HG03457 (cell line): ENCODE measurements at regions not wholly inside any gene's neighbourhood (a gene's known extent, or its start where the extent isn't known, plus 50 kb on each side); places are given as distances from the start of the nearest gene placed in this dataset.
"Not testable (repeated sequence)": the region's sequence is repeated elsewhere in the genome, so short reads cannot be mapped to it uniquely, and the experiment has no call there.

ENCODE experiments used
- ATAC-seq: cut with Tn5 transposase; IDR thresholded peaks from one replicate; pipeline ENCODE4 v1.9.1; 2021; ENCODE audit warnings: moderate number of reproducible peaks; ENCODE audit not compliant: unreplicated experiment

DNA sequence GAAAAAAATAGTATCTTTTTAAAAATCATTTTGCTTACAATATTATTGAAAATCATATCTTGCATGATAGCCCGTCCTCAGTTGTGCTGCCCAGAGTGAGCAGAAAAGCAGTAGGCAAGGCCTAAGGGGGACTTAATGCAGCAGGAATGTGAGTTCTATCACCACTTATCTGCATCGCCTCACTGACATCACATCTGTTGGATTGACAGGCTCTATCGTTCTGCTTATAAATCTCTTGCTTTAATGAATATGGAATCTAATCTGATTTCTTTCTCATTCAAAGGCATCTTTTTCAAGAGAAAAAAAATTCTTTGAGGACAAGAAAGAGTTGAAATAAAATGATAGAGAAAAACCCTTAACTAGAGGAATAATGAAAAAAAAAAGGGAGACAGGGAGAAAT lies 249.9 kb downstream of the PAPSS1 start:
- ATAC-seq = no peak

DNA sequence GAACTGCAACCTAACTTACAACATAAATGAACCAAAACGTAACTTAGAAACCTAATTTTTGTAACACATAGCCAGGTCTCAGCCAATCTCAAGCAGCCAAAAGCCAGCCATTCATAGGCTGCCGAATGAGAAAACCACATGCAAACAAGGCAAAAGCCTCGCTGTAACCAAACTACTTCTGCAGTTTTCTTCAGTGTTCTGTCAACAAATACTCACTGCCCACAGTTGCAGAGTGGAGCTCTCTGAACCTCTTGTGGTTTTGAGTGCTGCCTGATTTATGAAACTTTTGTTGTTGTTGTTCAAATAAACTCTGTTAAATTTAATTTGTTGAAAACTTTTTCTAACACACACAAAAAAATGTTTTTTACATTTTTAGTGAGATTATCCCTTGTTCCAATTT lies 251.2 kb downstream of the PAPSS1 start:
- ATAC-seq = no peak

DNA sequence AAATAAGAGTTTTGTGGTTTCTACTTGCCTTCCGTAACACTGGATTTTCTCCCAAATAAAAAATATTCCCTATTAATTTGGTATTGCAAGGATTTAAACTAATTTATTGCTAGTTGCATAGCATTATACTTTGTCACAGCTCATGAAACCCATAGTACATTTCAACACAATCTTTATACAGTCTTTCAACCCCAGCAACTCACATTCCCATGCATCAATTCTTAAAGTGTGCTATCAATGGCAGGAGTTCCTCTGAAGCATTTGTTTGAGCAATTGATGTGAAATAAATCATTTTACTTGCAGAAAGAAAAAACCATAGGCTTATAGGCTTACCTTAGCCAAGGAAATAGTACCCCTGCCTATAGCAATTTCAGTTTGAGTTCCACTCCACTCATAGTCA lies 251.9 kb downstream of the PAPSS1 start:
- no peak for ATAC-seq

DNA sequence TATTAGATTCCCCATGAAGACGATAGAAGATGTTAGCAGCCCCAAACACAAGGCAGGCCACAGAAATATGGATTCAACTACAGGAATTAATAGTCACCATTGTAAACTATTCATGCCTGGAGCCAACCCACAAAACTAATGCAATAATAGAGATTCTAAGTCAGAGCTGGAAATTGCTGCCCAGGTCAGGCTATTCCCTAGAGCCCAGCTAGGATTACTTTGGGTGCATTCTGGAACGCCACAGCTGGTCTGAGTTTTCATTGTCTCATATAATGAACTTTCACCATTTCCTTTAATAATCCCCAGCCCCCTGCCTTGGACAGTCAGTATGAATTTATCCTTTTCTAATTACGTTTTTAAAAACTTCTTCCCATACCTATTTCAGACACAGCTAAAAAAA lies 252.6 kb downstream of the PAPSS1 start:
- ATAC-seq = no peak

DNA sequence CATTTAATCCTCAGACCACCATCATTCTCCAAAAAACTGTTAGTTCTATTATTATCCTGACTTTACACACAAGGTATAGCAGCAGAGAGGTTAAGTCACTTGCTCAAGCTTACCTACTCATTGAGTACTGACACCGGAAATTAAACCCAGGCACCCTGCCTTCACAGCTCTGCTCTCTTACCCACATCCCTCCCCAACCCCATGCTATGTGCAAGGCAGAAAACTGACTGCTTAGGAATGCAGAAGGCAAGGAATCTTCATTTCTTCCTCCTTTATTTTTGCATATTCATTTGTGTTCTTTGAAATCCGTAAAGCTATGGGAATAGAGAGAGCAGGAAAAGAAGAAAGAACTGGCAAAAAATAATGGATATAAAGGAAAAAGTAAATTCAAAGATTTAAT lies 261.8 kb downstream of the PAPSS1 start:
- ATAC-seq = no peak

DNA sequence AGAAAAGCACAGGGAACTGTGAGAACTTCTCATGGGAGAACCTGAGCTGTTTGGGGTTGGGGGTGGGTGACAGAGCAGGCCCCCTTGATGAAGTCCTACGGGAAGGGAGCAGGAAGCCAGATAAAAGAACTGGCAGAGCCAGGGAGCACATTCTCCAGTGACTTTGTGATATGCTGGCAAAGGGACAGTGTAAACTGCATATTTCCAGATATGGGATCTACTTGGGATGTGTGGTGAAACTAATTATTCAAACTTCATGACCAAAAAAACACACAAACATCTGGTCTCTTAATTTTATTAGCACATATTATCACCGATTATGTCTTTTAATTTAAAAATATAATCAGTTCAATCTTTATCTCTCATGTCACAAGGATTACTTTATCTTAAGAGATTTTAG lies 266.0 kb downstream of the PAPSS1 start:
- ATAC-seq = no peak

DNA sequence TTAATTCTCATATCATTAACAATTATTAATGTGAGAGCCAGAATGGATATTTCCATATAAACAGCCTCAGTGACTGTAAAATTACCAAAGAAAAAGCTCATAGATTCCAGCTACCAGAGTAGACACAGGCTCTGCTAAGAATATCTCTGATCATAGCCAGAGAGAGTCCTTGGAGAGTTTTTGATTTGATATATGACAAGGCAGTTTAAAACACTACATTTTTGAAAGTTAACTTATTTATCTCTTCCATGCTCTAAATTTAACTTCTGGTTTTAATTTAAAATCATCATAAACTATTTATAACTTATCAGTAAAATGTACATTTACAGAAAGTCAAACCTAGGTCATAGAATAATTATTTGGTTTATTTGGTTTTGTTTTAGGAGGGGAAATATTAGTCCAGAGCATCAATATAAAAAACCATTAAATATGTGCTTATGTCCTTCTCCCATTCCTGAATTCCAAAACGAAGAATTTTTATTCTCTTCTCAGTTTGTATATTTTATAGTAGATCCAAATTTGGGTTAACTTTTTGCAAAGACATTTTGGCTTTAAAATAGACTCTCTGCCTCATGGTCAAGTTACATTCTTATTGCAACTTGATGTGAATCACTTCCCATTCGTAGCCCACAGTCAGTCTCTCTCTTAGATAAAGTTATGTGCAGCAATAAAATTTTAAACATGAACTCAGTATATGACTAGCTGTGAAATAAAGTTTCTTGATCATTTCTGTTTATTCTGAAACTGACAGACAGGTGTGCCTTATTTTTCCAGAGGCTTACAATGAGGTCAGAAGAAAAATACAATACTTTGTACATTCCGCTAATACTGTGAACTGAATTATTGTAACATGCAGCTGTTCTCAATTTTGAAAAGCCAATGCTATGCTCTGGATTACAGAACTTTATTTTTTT lies 267.1 kb downstream of the PAPSS1 start:
- ATAC-seq = no peak

DNA sequence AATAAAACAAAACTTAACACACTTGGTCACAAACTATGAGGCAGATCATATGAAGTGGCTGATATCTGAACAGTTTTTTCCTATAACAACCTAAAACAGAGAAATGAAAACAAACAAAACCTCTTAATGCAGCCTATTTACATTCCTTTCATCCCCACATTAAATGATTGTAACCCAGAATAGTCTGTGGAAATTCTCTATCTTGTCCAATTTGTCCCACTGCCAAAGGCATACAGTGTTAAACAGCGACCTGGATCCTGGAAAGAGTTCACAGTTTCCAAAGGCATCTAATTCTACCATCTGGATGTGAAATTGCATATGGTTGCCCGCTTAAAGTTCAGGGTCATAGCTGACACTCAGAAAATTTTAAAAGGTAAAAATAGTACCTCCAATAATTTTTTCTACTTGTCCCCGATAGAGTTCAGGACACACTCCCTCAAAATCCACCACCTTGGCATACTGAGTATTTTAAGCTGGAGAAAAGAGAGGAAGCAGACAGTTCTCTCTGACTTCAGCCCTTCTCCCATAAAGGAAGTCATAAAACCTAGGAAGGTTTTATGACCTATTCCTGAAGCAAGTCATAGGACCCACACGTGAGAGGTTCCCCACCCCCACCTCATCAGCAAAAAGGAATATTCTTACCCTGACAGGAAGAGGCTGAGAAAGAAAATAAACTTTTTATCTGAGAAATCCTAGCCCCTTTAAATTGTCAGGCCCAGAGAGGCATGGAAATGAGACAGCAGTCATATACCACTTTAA lies 270.2 kb downstream of the PAPSS1 start:
- ATAC-seq = no peak

DNA sequence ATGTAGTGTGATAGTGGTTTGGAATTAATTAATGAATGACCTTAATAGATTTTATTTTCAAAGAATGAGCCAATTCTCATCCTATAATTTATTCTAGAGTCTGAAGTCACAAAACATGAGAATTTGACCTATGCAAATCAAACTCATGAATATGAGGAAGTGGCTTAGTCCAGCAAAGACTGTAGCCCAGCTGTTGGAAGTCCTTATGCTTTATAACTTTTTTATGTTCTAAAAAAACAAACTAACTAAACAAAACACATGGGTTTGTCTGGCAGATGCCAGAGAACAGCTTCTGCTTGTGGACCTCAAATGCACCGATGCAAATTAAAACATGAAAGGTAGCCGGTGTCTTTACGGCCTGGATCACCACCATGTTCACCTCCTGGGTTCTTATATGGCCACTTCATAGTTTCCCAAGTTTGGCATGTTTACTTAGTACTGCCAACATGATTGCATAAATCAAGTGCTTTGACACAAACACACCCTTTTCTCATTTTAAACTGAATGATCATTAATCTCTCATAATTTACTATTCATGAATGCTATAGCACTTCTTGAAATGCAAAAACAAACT lies 277.4 kb downstream of the PAPSS1 start:
- no peak for ATAC-seq

DNA sequence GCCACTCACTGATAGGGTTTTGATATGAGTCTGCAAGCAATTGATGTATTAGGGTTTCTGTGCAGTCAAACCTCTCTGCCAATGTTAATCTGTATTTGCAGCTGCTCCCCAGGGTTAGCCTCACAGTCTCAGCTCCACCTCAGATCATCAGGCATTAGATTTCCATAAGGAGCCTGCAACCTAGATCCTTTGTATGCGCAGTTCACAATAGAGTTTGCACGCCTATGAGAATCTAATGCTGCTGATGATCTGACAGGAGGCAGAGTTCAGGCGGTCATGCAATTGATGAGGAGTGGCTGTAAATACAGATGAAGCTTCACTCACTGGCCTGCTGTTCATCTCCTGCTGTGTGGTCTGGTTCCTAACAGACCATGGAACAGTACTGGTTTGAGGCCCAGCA lies 280.6 kb downstream of the PAPSS1 start:
- ATAC-seq = no peak

DNA sequence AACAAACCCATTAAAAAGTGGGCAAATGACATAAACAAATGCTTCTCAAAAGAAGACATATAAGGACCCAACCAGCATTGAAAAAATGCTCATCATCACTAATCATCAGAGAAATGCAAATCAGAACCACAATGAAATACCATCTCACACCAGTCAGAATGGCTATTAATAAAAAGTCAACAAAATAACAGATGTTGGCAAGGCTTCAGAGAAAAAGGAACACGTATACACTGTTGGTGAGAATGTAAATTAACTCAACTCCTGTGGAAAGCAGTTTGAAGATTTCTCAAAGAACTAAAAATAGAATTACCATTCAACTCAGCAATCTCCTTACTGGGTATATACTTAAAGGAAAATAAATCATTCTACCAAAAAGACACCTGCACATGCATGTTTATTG lies 283.6 kb downstream of the PAPSS1 start:
- not testable (repeated sequence) for ATAC-seq

DNA sequence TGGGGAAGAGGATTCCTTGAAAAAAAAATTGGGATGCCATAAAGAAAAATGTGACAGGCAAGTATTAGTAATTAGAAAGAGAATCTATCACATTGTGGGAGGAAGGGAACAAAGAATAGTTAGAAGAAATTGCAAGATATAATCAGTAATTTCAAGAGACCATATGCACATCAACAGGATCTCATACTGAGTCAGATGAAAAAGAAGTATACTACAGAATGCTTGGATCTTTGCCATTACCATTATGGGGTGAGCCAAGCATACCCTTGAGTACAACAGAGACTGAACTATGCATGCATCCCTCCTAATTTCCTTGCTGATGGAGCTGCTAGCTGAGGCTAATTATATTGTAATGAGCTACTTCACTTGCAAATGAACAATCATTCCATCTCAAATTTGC lies 287.6 kb downstream of the PAPSS1 start:
- no peak for ATAC-seq

DNA sequence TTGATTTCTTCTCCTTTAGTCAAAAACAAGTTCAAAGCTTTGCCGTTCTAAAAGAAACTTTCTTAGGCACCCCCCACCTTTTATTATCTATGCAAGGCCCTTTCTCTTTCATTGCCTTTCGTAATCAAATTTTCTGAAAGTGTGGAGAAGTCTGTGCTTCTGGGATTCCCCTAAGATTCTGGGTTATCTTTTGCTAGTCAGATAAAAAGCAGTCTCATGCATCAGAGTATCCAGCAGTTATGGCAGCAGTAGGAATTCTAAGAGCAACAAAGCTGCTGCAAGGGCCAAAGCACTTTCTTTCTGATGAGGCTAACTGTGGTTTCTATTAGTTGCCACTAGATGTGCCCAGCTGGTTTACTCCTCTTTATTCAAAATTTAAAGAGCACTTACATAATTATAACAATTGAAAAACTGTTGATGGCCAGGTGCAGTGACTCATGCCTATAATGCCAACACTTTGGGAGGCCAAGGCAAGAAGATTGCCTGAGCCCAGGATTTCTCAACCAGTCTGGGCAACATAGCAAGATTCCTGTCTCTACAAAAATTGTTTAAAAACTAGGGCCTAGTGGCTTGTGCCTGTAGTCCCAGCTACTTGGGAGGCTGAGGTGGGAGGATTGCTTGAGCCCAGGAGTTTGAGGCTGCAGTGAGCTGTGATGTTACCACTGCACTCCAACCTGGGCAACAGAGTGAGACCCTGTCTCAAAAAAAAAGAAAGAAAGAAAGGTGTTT lies 296.2 kb downstream of the PAPSS1 start:
- no peak for ATAC-seq

DNA sequence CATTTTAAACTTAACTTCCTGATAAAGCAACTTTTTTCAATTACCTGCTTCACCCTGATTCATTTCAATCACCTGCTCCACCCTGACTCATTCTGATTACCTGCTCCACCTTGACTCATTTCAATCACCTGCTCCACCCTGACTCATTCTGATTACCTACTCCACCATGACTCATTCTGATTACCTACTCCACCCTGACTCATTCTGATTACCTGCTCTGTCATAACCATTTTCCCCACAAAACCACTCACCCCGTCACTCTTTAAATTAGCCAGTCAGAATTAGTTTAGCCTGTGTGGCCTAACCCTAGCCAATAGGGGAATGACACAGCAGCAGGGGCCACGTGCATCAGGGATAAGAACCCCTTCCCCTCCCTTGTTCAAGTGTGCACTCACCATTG lies 300.5 kb downstream of the PAPSS1 start:
- ATAC-seq = not testable (repeated sequence)

DNA sequence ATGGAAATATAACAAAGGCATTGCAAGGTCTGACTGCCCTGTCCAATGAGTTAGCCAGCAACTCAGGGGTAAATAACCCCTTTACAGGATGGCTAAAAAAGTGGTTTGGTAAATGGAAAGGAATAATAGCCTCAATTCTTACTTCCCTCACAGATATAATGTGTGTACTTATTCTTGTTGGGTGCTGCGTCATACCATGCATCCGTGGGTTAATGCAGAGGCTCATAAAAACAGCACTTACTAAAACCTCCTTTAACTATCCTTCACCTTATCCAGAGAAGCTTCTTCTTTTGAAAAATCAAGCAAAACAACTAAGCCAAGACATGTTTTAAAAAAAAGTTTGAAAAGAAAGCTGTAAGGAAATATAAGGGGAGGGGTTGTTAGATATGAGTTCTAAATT lies 301.0 kb downstream of the PAPSS1 start:
- no peak for ATAC-seq

DNA sequence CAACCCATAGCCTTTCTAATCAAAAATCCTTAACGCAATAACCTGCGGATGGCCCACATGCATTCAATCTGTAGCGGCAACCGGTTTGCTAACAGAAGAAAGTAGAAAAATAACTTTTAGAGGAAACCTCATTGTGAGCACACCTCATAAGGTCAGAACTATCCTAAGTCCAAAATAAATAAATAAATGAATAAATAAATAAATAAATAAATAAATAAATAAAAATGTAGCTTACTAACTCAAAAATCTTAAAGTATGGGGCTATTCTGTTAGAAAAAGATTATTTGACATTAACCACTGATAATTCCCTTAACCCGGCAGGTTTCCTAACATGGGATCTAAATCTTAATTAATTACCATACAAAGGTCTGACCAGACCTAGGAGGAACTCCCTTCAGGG lies 304.5 kb downstream of the PAPSS1 start:
- ATAC-seq = not testable (repeated sequence)

DNA sequence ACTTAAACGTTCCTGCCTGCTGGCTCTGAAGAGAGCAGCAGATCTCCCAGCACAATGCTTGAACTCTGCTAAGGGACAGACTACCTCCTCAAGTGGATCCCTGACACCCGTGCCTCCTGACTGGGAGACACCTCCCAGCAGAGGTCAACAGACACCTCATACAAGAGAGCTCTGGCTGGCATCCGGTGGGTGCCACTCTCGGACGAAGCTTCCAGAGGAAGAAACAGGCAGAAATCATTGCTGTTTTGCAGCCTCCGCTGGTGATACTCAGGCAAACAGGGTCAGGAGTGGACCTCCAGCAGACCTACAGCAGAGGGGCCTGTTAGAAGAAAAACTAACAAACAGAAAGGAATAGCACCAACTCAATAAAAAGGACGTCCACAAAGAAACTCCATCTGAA lies 310.2 kb downstream of the PAPSS1 start:
- not testable (repeated sequence) for ATAC-seq

DNA sequence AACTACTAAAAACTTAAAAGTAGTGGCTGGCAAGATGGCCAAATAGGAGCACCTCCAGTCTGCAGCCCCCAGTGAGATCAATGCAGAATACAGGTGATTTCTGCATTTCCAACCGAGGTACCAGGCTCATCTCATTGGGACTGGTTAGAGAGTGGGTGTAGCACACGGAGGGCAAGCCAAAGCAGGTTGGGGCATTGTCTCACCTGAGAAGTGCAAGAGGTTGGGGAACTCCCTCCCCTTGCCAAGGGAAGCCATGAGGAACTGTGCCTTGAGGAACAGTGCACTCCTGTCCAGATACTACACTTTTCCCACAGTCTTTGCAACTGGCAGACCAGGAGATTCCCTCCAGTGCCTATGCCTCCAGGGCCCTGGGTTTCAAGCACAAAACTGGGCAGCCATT lies 311.1 kb downstream of the PAPSS1 start:
- no peak for ATAC-seq

DNA sequence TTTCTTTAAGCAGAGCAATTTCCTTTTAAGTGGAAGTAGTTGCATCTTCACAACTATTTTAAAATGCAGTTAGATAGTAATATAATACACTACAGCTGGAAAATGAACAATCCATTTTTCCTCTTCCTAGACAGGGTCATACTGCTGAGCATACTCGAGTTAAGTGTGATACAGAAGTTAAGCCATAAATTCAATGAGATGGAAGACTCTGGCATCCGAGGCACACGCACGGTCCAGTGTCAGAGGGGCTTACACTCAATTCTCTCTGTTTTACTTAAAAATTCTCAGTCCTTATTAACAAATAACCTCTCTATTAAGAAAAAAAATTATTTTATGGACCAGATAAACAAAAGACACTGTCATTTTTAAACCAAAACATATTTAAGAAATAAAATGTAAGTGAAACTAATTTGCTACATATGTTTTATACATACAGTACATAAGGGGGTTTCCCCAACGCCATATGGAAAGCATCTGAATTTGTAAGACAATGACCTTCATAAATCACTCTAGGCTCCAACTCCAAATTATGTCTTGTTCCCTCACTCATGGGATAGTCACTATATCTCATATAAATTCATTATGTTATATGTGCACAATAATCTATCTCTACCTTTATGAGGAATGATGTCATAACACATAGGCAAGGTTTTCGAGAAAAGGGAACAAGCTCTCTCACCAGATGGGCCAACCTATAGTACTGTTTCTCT lies 315.3 kb downstream of the PAPSS1 start:
- no peak for ATAC-seq

DNA sequence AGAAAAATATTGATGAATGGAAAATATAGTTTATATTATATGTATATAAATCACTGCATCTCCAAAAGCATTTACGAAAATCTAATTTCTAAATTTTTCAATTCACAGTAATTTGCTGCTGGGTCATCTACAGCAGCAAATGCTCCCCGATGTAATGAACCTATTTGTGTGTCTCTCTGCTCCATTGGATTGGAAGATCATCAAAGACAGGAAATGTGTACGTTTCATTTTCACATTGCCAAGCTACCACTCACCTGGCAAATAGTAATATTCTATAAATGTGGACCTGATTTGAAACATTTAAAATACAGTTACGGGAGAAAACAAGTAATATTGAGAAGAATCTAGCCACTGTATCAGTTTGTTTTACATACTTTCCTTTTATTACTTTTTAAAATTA lies 317.7 kb downstream of the PAPSS1 start:
- no peak for ATAC-seq

DNA sequence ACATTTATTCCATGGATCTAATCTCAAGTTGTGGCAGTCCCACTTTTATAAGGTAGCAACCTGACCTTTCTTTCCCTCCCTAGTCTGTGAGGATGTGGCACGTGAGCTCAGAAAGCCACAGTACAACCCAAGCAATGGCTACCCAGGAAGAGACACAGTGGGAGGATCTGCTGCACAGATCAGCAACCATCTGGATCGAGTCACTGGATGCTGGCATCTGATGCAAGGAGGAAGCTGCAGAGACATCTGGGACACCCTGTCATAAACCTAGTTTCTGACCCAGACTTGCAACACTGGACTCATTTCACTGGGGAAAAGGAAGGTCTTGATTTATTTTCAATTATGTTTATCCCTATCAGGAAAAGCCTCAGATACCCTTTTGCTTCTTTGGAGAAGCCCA lies 327.1 kb downstream of the PAPSS1 start:
- no peak for ATAC-seq
